ENCODE measurements at regions not wholly inside any gene's neighbourhood (a gene's known extent, or its start where the extent isn't known, plus 50 kb on each side); places are given as distances from the start of the nearest gene placed in this dataset.
A peak's percentile ranks its signal among the peaks of the same experiment; 100 is the strongest.

DNA sequence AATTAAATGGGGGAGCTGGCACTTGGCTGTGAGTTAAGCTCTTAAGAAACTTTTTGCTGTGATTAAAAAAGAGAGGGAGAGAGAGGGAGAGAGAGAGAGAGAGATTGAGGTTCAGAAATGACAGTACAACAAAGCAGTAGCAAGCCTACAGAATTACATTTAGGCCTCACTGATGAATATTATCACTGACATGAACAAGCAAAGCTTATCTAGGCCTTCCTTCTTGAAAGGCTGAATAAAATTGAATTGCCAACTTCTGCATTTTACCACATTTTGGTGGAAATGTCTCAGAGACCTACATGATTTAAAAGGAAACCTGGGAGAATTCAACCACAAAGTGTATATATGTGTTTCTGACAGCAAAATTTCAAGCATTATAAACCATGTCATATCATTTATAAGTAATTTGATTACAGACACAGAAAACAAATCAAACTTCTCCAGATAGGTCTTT, 530.8 kb downstream of the SOX2 start:
- Histone ChIP-seq H3K9ac (ENCODE audit: low read depth, low read length) (no peak overlapping the region), H3K36me3 (ENCODE audit: insufficient read depth, low read length) (no peaks in the 10 kb centered on the region), H3K9me3 (replicated peaks; ENCODE audit: low read length) (no peaks in the 10 kb centered on the region), H3K27me3 (ENCODE audit: control insufficient read depth, insufficient read depth, low read length) (peaks cover 3% of the 10 kb centered on the region), H3K4me1 (ENCODE audit: control insufficient read depth, insufficient read depth, low read length) (peaks cover 12% of the 10 kb centered on the region), H3K4me3 (ENCODE audit: low read length) (no peak overlapping the region), H3K4me2 (ENCODE audit: low read length) (no peak overlapping the region)

DNA sequence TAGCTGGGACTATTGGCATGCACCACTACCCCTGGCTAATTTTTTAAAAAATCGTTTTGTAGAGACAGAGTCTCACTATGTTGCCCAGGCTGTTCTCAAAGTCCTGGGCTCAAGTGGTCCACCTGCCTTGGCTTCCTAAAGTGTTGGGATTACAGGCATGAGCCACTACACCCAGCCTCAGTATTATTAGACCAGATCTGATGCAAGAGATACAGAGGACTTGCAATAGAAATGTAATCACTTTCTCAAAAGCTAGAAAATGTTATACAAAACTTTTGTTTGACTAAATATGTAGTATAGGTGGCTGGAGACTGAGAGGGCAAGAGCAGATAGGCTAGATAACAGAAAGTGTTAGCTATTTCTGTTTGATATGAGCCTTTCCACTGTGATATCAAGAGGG, 531.9 kb downstream of the SOX2 start:
- H3K36me3 ChIP-seq (ENCODE audit: insufficient read depth, low read length) = no peaks in the 10 kb centered on the region

DNA sequence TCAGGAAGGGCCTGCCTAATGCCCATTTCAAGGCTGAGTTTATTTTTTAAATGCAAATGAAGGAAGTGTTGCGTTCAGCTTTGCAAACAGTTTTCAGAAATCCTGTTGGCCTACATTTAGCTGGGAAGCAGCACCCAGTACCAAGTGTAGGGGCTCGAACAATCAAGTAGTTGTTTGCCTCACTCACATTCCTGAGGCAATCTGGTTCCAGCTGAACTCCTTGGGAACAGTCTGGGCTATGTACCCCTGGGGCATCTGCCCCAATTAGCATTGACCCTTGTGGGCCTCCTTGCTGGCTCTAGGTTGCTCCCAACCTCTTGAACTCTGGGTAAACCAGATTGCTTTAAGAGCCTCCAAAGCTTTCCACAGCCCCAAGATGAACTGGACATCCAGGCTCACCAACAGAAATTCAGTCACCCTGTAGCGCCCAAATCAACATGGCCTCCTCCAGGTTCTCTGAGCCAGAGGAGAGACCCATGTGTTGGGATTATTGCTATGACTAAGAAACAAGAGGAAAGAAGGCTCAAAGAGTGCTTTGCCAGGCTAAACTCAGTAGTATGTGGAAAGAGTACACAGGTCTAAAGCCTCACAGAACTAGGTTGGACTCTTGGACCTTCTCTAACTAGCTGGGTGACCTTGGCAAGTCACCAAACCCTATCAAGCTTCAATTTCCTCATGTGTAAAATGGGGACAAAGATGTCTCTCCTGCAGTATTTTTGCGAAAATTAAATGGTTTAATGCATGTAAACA, 532.7 kb downstream of the SOX2 start:
- peaks cover 3% of the 10 kb centered on the region for H3K27me3 ChIP-seq (ENCODE audit: control insufficient read depth, insufficient read depth, low read length)
- H3K9ac ChIP-seq (ENCODE audit: low read depth, low read length) = no peak overlapping the region
- peaks cover 5% of the 10 kb centered on the region for H3K4me1 ChIP-seq (ENCODE audit: control insufficient read depth, insufficient read depth, low read length)
- no peak overlapping the region for H3K4me3 ChIP-seq (ENCODE audit: low read length)
- no peaks in the 10 kb centered on the region for H3K36me3 ChIP-seq (ENCODE audit: insufficient read depth, low read length)
- H3K9me3 ChIP-seq (replicated peaks; ENCODE audit: low read length) = no peaks in the 10 kb centered on the region
- H3K4me2 ChIP-seq (ENCODE audit: low read length) = no peak overlapping the region

More for the DNA sequence above, 531.9 kb downstream of the SOX2 start:
- peaks cover 3% of the 10 kb centered on the region for H3K27me3 ChIP-seq (ENCODE audit: control insufficient read depth, insufficient read depth, low read length)
- H3K9ac ChIP-seq (ENCODE audit: low read depth, low read length) = no peak overlapping the region
- H3K4me2 ChIP-seq (ENCODE audit: low read length) = no peak overlapping the region
- no peaks in the 10 kb centered on the region for H3K9me3 ChIP-seq (replicated peaks; ENCODE audit: low read length)
- H3K4me3 ChIP-seq (ENCODE audit: low read length) = no peak overlapping the region
- H3K4me1 ChIP-seq (ENCODE audit: control insufficient read depth, insufficient read depth, low read length) = peaks cover 5% of the 10 kb centered on the region

DNA sequence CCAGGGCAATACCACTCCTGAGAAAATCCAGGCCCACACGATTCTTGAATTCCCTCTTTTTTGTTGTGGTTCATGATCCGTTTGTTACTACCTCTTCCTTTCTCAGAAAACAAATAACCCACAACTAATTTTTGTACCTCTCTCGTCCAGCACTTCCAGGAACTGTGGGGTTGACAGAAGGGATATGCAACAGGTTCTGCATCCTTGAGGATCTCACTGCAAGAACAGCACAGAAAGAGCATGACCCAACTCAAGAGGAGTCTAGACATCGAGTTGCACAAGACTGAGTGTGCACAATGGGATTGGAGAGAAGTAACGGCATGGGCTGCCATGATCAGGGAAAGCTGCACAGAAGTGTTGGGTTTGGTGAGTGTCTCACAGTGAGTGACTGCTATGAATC, 533.3 kb downstream of the SOX2 start:
- Histone ChIP-seq H3K36me3 (ENCODE audit: insufficient read depth, low read length) (no peaks in the 10 kb centered on the region), H3K4me1 (ENCODE audit: control insufficient read depth, insufficient read depth, low read length) (peaks cover 5% of the 10 kb centered on the region), H3K4me3 (ENCODE audit: low read length) (no peak overlapping the region), H3K9me3 (replicated peaks; ENCODE audit: low read length) (no peaks in the 10 kb centered on the region), H3K27me3 (ENCODE audit: control insufficient read depth, insufficient read depth, low read length) (peaks cover 3% of the 10 kb centered on the region), H3K9ac (ENCODE audit: low read depth, low read length) (no peak overlapping the region), H3K4me2 (ENCODE audit: low read length) (no peak overlapping the region)

DNA sequence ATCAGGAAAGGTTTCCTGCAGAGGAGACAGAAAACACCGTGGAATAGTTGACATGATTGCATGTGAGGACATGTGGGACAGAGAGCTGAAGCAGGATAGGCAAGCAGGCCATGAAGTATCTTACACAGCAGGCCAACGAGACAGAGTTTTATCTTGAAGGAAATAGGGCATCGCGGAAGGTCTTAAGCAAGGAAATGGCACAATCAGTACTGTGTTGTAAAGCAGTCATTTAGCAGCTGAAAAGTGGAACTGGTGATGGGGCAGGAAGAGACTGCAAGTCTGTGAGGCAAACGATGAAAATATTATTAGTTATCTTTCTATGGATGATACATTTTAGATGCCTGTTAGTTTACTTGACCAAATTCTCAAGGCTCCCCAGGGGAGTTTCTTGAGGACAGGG, 535.1 kb downstream of the SOX2 start:
- Histone ChIP-seq H3K9ac (ENCODE audit: low read depth, low read length) (no peak overlapping the region), H3K9me3 (replicated peaks; ENCODE audit: low read length) (no peaks in the 10 kb centered on the region), H3K36me3 (ENCODE audit: insufficient read depth, low read length) (no peaks in the 10 kb centered on the region)

DNA sequence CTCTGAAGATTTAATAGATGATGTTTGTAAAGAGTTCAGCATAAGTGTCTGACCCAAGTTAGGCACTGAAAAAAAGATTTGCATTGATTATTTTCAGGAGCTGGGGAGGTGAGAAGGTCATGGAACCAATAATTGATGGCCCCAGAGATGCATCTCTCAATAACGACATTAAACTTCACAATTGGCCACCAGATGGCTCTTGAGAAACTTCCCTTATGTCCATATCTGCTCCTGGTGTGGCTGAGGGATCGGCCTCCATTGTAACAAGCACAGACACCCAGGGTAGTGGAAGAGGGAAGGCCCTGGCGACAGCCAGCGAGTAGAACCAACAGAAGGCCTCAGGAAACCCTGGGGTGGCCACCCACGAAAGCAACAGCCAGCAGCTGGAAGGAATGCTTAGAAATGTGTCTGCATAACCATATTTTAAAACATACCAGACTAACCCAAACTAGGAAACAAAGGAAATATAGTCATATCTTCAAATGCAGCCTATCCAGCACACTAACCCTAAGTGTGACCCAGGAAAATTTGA, 536.7 kb downstream of the SOX2 start:
- Histone ChIP-seq H3K4me2 (ENCODE audit: low read length) (no peak overlapping the region), H3K4me1 (ENCODE audit: control insufficient read depth, insufficient read depth, low read length) (no peaks in the 10 kb centered on the region), H3K27me3 (ENCODE audit: control insufficient read depth, insufficient read depth, low read length) (peaks cover 3% of the 10 kb centered on the region), H3K9ac (ENCODE audit: low read depth, low read length) (no peak overlapping the region), H3K4me3 (ENCODE audit: low read length) (no peak overlapping the region), H3K36me3 (ENCODE audit: insufficient read depth, low read length) (no peaks in the 10 kb centered on the region), H3K9me3 (replicated peaks; ENCODE audit: low read length) (no peaks in the 10 kb centered on the region)

More for the DNA sequence above, 535.1 kb downstream of the SOX2 start:
- H3K4me1 ChIP-seq (ENCODE audit: control insufficient read depth, insufficient read depth, low read length) = peaks cover 3% of the 10 kb centered on the region
- H3K27me3 ChIP-seq (ENCODE audit: control insufficient read depth, insufficient read depth, low read length) = peaks cover 3% of the 10 kb centered on the region
- no peak overlapping the region for H3K4me3 ChIP-seq (ENCODE audit: low read length)
- H3K4me2 ChIP-seq (ENCODE audit: low read length) = no peak overlapping the region

DNA sequence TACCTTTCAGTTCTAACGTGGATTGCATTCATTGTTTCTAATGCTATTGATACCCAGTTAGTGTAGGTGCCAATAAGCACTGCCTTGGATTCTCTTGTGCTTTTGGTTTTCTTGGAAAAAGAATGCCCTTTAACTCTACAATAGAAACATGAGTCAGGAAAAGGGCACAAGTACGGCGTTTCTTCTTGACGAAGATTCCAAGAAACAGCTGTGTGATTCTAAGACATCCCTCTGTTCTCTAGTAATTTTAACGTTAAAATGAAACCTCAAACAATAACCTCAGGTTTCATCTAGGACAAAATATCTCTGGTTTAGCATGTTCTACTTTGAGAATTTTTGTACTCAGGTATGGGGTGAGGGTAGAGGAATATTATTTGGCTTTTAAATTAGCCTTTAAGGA, 540.5 kb upstream of the ATP11B start:
- H3K27me3 ChIP-seq (ENCODE audit: control insufficient read depth, insufficient read depth, low read length) = peaks cover 4% of the 10 kb centered on the region
- H3K4me3 ChIP-seq (ENCODE audit: low read length) = no peak overlapping the region
- no peaks in the 10 kb centered on the region for H3K9me3 ChIP-seq (replicated peaks; ENCODE audit: low read length)
- no peak overlapping the region for H3K9ac ChIP-seq (ENCODE audit: low read depth, low read length)
- no peaks in the 10 kb centered on the region for H3K4me1 ChIP-seq (ENCODE audit: control insufficient read depth, insufficient read depth, low read length)
- no peaks in the 10 kb centered on the region for H3K36me3 ChIP-seq (ENCODE audit: insufficient read depth, low read length)
- no peak overlapping the region for H3K4me2 ChIP-seq (ENCODE audit: low read length)

DNA sequence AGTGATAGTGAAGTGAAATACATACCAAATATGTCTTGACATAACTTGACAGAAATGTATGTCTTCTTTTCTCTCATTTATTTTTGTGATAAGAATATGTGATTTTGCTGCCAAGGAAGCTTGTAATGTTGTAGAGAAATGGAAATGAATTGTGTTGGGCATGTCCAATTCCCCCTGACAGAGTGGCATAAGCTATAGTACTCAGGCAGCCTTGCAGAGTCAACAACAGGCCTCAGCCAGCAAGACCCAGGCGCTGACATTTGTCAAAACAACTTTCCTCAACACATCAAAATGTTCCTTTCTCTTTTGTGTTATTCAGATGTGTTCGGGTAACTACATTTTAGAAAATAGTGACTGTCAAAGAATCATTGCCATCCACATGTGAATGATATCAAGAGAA, 538.1 kb upstream of the ATP11B start:
- Histone ChIP-seq H3K9ac (ENCODE audit: low read depth, low read length) (no peak overlapping the region), H3K4me3 (ENCODE audit: low read length) (no peak overlapping the region), H3K9me3 (replicated peaks; ENCODE audit: low read length) (no peaks in the 10 kb centered on the region), H3K4me1 (ENCODE audit: control insufficient read depth, insufficient read depth, low read length) (no peaks in the 10 kb centered on the region), H3K4me2 (ENCODE audit: low read length) (no peak overlapping the region), H3K36me3 (ENCODE audit: insufficient read depth, low read length) (no peaks in the 10 kb centered on the region), H3K27me3 (ENCODE audit: control insufficient read depth, insufficient read depth, low read length) (peaks cover 4% of the 10 kb centered on the region)

DNA sequence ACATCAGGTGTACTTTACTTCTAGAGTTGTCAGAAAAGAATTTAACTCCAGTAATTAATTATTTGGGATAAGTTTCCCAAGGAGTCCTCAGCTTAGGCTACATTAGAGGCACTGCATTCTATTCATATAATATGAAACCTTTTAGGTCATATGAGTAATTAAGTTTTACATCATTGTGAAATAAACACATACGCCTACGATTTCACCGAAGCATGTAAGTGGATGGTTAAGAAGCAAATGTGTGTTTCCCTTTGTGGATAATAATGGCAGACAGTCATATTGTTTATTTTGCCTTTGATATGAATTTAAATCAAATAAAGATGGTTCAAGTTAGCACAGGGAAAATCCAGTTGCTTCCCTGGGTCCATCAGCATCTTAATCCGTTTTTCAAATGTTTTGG, 535.9 kb upstream of the ATP11B start:
- Histone ChIP-seq H3K9me3 (replicated peaks; ENCODE audit: low read length) (no peaks in the 10 kb centered on the region), H3K9ac (ENCODE audit: low read depth, low read length) (no peak overlapping the region), H3K4me1 (ENCODE audit: control insufficient read depth, insufficient read depth, low read length) (no peaks in the 10 kb centered on the region), H3K36me3 (ENCODE audit: insufficient read depth, low read length) (no peaks in the 10 kb centered on the region), H3K4me2 (ENCODE audit: low read length) (no peak overlapping the region), H3K27me3 (ENCODE audit: control insufficient read depth, insufficient read depth, low read length) (peaks cover 9% of the 10 kb centered on the region), H3K4me3 (ENCODE audit: low read length) (no peak overlapping the region)

DNA sequence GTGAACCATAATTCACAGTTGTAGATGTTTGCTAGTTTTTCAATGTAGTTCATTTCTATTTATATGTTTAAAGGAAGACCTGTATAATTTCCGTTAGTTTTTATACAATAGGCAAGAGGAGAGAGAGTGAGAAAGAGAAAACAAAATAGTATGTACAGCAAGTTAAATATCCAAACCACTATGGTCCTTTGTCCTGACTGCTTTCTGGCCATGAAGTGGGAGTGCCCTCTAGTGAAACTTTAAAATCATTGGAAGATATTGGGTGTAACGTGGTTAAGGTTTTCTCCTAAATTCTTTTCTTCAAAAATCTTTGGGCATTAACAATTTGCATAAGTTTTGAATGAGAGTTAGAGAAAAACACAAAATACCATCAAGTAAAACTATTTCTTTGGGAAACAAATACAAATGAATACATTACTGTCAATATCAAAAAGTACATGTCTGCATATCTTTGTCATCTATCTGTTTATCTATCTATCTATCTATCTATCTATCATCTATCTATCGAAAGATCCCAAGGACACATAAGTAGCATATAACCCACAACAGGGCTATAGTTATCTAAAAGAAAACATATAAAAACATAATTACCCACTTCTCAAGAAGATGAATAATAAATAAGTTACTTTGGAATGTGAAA, 534.6 kb upstream of the ATP11B start:
- no peaks in the 10 kb centered on the region for H3K36me3 ChIP-seq (ENCODE audit: insufficient read depth, low read length)
- H3K4me3 ChIP-seq (ENCODE audit: low read length) = no peak overlapping the region
- no peak overlapping the region for H3K9ac ChIP-seq (ENCODE audit: low read depth, low read length)
- H3K9me3 ChIP-seq (replicated peaks; ENCODE audit: low read length) = no peaks in the 10 kb centered on the region
- peaks cover 9% of the 10 kb centered on the region for H3K27me3 ChIP-seq (ENCODE audit: control insufficient read depth, insufficient read depth, low read length)
- no peaks in the 10 kb centered on the region for H3K4me1 ChIP-seq (ENCODE audit: control insufficient read depth, insufficient read depth, low read length)
- H3K4me2 ChIP-seq (ENCODE audit: low read length) = no peak overlapping the region

DNA sequence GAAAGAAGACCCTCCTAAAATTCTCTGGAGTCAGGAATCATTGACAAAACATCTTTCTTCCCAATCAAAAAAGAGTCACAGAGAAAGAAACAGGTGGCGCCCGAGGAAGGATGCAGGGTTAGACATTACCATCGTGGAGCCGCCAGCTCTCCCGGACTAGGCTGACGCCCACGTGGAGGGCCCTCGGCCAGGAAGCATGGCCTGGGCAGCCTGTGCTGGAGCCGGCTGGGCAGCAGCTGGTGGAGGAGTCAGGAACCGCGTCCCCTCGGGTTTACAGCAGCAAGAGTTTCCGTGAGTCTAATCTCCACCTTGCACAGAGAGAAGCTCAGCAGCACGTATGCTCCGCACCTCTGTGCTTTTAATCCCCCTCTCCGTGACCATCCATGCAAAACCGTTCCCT, 533.7 kb upstream of the ATP11B start:
- no peaks in the 10 kb centered on the region for H3K36me3 ChIP-seq (ENCODE audit: insufficient read depth, low read length)
- no peak overlapping the region for H3K9ac ChIP-seq (ENCODE audit: low read depth, low read length)
- H3K4me1 ChIP-seq (ENCODE audit: control insufficient read depth, insufficient read depth, low read length) = no peaks in the 10 kb centered on the region
- H3K9me3 ChIP-seq (replicated peaks; ENCODE audit: low read length) = no peaks in the 10 kb centered on the region
- peak overlapping the region; percentile 24 for H3K4me2 ChIP-seq (ENCODE audit: low read length)
- H3K27me3 ChIP-seq (ENCODE audit: control insufficient read depth, insufficient read depth, low read length) = peaks cover 9% of the 10 kb centered on the region
- peak overlapping the region; percentile 11 for H3K4me3 ChIP-seq (ENCODE audit: low read length)

DNA sequence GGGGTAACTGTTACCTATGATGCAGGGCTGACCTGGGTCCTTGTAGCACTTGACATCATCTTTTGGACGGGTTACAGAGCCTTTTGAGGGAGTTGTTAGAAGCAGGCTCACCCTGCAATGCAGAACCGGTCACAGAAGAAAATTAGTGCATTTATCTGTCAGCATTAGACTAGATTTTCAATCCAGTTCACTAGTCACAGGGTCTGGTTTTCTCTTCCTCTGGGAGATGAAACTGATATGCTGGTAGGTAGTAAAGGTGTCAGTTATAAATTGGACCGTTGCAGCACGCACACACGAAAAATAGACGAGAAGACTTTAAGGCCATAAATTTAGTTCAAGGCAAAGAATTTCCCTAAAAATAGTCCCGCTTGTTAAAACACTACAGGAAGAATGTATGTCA, 532.3 kb upstream of the ATP11B start:
- Histone ChIP-seq H3K9ac (ENCODE audit: low read depth, low read length) (no peak overlapping the region), H3K4me3 (ENCODE audit: low read length) (no peak overlapping the region), H3K27me3 (ENCODE audit: control insufficient read depth, insufficient read depth, low read length) (peaks cover 9% of the 10 kb centered on the region), H3K4me2 (ENCODE audit: low read length) (no peak overlapping the region), H3K36me3 (ENCODE audit: insufficient read depth, low read length) (no peaks in the 10 kb centered on the region), H3K9me3 (replicated peaks; ENCODE audit: low read length) (no peaks in the 10 kb centered on the region), H3K4me1 (ENCODE audit: control insufficient read depth, insufficient read depth, low read length) (no peaks in the 10 kb centered on the region)
